ENCODE measurements at regions not wholly inside any gene's neighbourhood (a gene's known extent, or its start where the extent isn't known, plus 50 kb on each side); places are given as distances from the start of the nearest gene placed in this dataset.

DNA sequence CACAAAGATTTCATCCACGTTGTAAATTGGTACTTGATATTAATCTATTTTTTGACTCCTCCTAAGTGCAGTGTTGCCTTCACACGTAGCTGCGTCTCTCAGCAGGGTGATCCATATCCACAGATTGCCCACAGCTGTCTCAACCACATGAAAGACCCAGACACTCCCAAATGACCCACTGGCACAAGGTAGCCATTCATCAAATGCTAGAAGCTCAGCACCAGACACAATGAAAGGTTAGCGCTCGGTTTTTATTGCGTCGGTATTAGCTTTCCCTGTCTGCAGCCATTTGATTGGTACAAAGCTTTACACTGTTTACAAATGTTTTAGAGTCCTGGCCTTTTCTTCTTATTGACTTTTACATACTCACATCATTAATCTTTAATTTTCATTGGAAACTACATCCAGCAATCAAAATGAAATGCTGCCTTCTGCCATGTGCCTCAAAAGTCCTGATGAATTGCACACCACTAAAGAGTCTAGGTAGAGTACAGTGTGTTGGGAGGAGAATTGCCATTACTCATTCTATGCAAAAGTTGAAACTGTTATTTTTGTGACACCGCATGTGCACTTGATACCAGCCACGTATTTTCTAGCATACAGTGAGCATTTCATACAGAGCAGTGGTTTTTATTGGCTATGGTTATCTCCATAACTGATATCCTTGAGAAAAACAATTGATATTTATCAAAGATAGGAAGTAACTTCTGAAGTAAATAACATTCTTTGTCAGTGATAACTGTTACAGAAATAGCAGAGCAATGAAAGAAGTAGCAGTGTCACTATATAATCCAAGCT, 127.3 kb upstream of the NUDT7 start:
- DNase-seq: no peak

DNA sequence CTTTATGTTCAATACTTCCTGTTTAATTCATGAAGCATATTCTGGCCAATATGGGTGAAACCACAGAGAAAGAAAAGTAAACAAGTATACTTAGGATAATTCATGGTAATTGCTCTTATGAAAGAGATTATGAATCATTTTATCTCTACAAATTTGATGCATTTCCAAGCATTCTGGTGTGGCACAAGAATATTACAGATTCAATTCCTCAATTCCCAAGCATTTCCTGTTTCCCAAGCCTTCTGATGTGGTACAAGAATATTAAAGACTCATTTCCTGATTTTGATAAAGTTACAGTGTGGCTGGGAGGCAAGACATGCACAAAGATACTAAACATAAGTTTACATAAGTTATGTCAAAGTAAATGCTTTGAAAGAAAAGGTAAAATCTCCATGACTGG, 126.1 kb upstream of the NUDT7 start:
- DNase-seq: no peak

DNA sequence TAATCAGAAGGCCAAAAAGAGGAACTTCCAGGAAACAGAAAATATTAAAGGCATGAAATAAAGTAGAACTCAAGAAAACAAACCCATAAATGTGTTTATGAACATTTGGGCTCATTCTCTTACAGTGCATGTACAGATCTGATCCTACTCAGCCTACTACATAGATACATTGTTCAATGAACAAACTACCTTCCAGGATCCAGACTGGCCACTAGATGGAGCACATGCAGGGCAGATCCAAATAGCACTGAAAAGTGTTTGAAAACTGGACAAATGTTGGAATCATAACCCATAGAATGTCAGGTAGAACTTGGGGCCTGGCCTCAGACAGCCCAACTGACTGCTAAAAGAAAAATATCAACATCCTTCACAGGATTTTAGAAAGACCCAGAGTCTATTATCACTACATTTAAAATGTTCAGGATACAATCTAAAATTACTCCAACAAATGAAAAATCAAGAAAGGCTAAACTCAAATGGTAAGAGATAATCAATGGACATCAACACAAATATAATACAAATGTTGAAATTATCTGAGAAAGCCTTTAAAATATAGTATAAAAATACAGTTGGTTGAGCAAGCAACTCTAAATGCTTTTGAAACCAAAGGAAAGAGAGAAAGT, 122.4 kb upstream of the NUDT7 start:
- no peak for DNase-seq

DNA sequence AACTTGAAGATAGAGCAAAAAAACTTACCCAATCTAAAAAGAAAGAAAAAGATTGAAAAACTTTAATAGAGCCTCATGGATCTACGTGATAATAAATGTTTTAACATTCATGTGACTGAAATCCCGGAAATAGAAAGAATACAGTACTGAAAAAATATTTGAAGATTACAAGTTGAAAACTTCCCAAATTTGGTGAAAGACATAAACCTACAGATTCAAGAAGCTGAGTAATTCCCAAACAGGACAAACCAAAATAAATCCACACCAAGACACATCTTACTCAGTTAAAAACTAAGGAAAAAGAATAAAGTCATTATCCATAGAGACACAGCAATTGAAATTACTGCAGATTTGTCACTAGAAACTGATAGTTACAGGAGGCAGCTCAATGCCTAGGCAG, 121.8 kb upstream of the NUDT7 start:
- no peak for DNase-seq

DNA sequence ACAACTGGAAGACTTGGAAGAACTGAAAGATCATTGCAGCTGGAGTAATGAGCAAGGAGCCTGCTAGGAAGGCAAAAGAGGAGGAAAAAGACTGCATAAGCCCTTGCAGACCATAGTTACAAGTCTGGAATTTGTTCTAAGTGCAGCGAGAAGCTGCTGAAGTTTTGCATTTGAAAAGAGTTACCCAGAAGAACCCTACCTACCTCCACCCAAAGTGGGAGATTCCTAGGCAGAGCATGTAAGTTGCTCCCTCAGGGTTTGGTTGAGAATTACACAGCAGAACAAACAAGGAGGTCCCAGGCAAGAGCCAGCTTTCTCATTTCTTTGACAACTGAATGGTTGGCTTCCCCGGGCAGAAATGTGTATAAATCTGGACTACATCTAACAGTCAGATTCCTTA, 118.7 kb upstream of the NUDT7 start:
- DNase-seq: no peak

DNA sequence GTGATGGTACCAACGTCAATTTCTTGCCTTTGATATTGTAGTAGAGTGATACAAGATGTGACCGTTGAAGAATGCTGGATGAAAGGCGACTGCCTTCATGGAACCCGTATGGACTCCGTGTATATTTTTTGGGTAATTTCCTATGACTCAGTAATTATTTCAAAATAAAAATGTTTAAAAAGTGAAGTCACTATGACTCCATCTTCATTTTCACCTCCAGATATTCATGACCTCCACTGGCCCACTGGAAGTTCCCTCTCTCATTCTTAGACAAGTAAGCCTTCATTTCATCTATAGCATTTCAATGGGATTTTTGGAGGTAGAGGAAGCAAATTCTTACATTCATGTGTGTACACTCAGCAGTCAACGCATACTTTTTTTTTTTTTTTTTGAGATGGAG, 111.8 kb upstream of the NUDT7 start:
- no peak for DNase-seq

DNA sequence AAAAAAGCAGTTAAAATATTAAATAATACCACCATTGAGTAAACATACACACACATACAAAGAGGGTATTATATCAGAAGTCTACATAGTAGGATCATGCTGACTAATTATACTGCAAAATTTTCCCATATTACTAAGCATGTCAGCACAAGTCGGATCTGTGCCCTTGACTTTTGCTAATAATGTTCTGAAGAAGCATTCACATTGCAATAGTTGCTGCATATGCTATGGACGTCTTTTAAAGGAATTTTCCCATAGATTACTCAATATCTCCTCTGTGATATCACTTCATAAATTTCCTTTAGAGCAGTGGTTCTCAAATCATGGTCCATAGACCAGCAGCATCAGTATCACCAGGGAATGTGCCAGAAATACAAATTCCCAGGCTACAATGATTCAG, 110.9 kb upstream of the NUDT7 start:
- no peak for DNase-seq

DNA sequence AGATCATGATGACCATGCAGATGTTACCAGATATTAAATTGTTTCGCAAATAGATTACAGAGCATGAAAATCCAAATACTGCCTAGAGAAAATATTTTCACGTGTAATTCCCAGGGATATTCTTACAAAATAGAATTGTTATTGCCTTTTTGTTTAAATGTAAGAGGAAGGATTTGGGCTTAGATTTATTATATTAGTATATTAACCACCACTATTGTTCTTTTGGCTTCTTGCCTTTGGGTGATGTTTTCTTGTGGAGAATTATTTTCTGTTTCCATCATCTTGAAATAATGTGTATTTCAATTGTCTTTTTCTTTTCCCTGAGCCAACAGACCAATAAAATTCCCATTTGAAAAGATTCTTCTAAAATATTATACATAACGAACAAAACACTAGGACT, 109.7 kb upstream of the NUDT7 start:
- DNase-seq: no peak

DNA sequence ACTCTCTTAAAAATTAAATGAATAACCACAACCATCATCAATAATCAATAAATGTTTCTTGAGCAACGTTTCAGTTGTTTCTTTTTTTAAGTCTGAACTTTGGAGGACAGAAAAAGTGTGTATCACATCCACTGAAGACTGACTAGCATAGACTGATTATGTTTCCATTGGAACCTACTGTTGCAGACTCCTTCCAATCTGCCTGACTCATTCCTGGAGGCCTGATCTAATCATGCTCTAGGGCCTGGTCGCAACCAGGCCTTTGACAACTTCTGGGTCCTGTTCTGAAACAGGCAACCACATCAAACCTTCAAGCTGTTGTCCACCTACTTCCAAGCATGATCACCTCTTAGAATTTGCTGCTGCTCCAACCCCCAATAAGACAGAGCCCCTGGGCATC, 109.2 kb upstream of the NUDT7 start:
- DNase-seq: no peak

DNA sequence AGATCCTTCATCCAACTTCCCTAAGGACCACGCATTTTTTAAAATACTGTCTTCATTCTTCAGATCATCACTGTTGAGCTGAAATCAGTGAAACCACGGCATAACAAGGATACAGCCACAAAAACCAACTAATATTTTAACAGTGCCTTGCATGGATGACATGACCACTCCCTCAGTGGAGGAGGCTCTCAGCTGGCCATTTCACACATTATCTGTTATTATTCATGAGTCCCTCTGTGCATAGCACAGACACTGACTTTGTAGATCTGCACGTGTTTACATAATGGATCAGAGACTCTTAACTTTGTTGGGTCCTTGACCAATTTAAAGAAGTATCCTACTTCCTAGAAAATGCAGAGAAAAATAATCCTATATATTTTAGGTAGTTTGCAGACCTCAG, 104.8 kb upstream of the NUDT7 start:
- no peak for DNase-seq

DNA sequence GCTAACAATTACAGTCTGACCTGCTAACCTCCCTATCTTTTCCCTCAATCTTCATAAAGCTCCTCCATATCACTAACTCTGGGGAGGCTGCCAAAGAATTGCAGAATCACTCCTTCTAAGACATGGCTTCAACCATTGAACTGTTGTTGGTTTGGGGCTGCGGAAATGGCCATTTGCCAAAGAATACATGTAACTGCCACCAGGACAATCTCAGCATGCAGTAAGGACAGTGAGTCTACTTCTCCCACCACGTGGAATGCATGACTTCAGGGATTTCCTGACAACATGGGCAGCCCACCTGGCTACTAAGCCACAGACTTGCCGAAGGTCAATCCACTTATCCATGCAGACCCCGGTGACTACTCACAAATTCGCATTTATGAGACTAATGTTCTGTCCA, 104.3 kb upstream of the NUDT7 start:
- DNase-seq: no peak

DNA sequence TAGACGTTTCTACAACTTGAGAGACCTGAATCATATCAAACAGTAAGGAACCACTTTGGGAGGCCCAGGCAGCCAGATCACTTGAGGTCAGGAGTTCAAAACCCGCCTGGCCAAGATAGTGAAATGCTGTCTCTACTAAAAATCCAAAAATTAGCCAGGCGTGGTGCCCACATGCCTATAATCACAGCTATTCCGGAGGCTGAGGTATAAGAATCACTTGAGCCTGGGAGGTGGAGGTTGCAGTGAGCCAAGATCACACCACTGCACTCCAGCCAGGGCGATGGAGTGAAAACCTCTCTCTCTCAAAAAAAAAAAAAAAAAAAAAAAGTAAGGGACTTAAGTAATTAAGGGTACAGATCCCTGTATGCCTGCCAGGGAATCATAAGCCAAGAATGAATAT, 103.4 kb upstream of the NUDT7 start:
- no peak for DNase-seq

DNA sequence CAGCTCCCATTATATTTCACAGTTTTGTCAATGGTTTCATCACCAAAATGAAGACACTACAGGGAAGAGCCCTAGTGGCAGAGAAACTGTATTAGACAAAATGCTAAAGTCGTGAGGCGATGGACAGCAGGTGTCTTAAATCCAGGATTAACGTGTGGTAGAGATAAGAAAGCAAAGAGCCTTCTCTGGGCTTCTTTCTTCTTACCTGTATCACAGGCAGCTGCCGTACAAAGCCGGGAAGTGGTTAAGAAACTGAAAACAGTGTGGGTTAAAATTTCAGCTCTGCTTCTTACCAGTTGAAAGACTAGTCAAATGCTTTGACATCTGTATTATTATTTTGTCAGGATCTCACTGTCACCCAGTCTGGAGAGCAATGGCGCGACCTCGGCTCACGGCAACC, 98.2 kb upstream of the NUDT7 start:
- no peak for DNase-seq

DNA sequence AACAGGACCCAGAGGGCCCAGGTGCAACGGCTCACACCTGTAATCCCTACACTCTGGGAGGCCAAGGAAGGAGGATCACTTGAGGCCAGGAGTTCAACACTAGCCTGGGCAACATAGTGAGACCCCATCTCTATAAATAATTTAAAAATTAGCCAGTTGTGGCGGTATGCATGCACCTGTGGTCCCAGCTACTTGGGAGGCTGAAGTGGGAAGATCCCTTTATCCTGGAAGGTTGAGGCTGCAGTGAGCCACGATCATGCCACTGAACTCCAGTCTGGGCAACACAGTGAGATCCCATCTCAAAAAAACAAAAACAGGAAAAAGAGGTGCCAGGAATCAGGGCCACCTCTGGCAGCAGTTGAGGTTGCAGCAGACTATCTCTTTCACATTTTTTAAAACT, 85.7 kb upstream of the NUDT7 start:
- DNase-seq: no peak

DNA sequence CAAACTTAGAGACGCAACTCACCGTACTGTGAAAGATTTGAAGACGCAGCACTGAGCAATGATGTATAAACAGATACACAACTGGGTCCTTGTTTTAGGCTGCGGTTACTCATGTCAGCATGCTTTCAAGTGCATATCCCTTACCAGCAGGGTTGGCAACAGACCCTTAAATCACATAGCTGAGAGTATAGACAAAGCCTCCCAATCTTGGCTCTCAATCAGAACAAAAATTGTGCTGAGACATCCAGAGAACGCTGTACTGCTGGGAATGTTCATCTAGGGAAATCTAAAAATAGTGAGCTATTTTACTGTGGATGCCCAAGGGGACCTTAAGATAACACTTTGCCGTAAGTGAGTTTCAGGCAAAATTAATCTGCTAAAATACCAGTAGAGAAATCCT, 84.4 kb upstream of the NUDT7 start:
- no peak for DNase-seq

DNA sequence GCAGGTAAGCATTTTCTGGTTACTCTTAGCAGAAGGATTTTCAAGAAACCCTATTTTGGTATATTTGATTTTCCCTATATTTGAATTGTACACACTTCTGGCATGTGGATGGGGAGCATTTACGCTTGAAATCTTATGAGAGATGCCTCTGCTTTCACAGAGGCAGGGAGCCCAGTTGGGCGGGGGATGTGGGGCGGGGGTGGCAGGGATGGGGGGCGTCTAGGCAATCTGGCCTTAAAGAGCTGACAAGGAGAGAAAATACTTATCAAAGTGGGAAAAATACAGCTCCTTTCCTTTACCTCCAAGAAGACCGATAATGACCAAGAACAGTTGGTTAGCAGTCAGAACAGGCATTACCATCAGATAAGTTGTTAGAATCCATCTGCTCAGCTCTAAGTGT, 79.1 kb upstream of the NUDT7 start:
- no peak for DNase-seq

DNA sequence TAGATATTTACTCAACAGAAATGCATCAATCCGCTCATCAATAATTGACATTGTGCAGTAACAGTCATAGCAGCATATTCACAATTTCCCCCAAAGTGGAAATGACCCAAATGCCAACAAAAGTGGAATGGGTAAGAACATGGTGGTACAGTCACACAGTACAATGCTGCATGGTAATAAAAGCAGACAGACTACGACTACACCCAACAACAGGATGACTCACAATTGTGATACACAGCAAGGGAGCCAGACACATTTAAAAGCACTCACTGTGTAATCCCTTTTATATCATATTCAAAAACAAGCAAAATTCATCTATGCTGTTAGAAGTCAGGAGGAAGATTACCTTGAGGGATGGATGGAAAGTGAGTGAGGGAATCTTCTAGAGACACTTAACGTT, 76.5 kb upstream of the NUDT7 start:
- no peak for DNase-seq

DNA sequence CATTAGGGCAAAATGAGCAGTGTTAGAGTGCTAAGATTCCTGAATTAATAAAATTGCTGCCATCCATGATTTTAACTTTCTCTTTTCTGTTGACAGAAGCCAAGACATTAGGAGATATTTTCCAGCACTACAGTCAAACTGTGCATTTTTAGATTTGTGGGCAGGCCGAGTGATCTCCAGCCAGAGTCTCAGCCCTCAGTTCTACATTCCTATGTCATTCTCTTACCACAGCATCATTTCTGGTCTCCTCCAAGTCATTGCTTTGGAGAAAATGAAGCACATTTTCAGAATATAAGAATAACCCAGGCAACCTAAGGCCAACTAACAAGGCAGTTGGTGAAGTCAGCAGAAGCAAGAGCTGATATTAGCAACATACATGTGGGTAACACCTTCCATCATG, 74.6 kb upstream of the NUDT7 start:
- DNase-seq: no peak

DNA sequence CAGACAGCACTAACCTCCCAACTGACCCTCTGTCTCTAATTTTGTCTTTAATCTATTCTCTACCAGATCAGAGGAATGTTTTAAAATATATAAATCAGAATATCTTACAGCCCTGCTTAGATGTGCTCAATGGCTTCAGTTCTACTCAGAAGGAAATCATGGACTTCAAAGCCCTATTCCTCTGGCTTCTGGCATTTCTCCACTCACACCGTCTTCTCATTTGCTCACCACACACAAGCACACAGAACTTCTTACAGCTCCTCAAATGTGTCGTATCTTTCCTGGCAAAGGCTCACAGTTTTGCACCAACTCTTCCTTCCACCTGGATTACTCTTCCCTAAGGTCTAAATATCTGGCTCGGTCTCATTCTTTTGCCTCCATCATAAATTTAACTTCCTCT, 71.6 kb upstream of the NUDT7 start:
- no peak for DNase-seq

DNA sequence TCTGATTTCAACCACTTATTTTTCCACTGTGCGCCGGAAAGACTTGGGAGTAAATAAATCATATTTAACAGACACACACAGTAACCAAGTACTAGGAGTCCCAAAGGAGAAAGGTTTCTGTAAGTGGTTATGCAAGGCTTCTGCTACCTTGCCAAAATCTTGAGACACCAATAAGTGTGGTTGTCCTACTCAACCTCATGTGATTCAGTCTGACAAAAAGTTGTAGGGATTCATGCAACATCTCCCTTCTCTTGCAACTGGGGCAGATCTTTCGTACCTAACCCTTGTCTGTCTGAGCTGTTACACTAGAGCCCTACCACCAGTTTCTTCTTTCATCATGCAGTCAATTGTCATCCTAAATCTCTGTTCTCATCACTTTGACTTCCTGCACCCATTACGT, 69.9 kb upstream of the NUDT7 start:
- no peak for DNase-seq

DNA sequence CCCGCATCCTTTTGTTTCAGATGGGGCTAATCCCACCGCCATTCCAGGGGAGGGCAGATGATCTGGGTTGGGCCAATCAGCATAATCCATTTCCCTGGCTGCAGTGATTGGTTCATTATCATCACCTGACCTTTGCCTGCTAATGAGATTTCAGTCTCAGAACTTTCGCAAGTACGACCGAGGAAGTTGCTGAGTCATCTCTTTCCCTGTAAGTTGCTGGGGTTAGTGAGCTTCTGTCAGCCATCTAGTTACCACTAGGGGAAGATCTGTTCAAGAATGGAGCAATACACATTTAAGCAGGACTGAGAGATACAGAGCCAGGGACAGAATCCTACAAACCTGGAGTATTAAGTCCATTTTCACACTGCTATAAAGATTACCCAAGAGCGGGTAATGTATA, 65.3 kb upstream of the NUDT7 start:
- DNase-seq: no peak

DNA sequence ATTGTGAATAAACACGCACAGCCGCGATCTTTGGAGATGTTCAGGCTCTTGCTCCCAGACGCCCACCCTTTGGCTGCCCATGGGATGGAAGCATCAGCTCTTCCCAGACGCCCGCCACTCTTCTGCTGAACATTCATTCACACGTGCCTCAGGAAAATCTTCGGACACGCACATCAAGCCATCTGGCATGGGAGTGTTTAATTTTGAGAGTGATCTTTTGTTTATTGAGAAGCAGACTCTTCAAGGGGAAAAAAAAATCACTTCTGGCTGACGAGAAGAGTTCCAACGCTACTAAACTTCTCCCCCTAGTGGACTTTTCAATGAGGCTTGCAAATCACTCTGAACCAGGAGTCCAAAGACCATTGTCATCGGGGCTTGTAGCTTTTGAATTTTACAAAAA, 62.0 kb upstream of the NUDT7 start:
- peak; percentile 25 for DNase-seq

DNA sequence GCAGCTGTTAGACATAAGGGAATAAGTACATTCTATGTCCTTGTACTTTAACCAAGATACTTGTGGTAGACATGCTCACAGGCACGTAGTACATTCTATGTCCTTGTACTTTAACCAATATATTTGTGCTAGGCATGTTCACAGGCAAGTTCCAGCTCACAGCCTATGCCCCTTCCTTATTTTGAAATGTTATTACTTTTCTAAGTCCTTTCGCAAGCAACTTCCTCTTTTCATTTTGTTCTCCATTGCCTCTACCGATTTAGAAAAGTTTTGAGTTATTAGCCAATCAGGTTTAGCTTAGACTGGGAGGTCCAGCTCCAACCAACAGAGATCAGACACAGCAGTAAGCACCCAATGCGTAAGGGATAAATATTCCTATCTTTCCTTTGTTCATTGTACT, 60.1 kb upstream of the NUDT7 start:
- no peak for DNase-seq

DNA sequence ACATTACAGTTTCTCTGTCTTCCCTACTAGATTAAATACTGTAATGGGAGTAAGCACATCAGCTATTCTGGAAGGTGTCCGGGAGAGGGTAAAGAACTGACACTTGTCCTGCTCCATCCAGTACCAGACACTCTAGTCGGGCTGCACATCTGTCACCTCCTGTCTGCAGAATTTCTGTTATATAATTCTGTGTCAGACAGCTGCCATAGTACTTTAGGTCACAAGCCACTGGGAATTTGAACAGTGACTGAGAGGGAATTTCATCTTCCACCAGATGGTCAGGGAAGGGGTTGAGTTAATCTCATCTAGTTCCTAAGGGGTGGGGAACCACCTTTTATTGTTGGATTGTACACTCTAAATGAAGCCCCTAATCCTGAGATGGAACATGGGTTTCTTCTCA, 58.6 kb upstream of the NUDT7 start:
- DNase-seq: no peak

DNA sequence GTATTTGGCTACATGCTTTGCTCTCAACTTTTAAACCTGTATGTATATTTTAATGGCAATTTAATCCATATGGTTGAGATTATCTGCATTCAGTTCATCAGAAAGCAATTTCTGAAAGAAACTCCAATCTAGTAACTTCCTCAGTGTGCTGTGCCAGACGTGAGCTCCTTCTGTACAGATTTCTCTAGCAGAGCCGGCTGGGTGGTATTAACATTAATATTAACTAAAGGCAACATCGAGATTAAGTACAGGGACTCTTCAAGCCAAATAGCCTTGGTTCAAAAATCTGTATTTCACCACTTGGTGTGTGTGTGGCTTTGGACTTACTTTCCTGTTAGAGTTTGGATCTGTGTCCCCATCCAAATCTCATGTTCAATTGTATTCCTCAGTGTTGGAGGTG, 55.5 kb upstream of the NUDT7 start:
- no peak for DNase-seq

Measured in NCI-H345 (cell line).